ENCODE measurements at regions not wholly inside any gene's neighbourhood (a gene's known extent, or its start where the extent isn't known, plus 50 kb on each side); places are given as distances from the start of the nearest gene placed in this dataset.

DNA sequence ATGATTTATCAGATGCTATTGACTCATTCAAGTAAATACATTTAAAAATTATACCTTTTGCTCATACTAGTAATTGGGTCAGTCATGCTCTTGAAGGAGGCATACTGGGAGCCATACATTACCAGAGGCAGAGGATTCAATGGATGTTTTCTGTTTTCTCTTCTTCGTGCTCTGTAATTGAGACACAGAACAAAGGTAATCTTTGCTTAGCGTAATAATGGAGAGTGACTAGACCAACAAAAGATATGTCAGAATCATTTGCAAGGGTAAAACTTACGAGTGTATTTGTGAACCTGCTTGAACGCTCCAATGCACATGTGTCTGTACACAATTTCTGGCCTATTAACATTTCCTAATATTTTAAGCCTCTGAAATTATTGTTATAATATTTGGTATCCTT lies 296.4 kb downstream of the FOXG1 start (continued):
- TF ChIP-seq ZNF512 (tag; IDR thresholded peaks at IDR 0.05) = no peak
- TF ChIP-seq, protein P1, sequence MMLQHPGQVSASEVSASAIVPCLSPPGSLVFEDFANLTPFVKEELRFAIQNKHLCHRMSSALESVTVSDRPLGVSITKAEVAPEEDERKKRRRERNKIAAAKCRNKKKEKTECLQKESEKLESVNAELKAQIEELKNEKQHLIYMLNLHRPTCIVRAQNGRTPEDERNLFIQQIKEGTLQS (IDR thresholded peaks at IDR 0.05) = no peak
- TF ChIP-seq, protein P1 (CRISPR knock-in tag; conservative IDR thresholded peaks at IDR 0.05) = no peak

DNA sequence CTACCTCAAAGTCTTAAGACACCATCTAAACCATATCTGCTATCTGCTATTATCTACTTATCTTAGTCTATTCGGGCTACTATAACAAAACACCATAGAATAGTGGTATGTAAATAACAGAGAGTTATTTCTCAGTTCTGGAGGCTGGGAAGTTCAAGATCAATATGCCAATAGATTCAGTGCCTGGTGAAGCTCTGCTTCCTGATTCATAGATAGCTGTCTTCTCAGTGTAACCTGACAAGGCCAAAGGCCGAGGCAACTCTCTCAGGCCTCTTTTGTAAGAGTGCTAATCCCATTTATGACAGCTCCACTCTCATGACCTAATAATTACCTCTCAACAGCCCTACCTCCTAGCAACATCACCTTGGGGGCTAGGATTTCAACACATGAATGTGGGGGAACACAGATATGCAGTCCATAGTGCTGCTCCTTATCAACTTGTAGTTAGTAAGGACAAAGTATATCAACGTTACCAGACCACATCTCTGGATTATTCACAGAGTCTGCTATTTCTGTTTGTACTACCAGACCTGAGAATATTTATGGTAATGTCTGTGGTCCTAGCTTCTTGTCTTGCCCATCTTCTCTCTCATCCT lies 297.8 kb downstream of the FOXG1 start:
- POLR2A ChIA-PET = interaction anchor here (1.0 kb wide), 1 partner anchor 11 kb away, joined by 4 read pairs; no protein-coding TSS in a partner anchor

More for the DNA sequence above, 297.8 kb downstream of the FOXG1 start:
- Histone ChIP-seq H2AFZ (ENCODE audit: low read depth, low read length) (no peak overlapping the region), H3K27ac (ENCODE audit: extremely low read depth, low read depth, low read length) (no peak overlapping the region), H3K4me1 (replicated peaks in 1 of 2; ENCODE audit: control insufficient read depth in 2 of 2, insufficient read depth in 2 of 2, low read length in 2 of 2) (no peaks in the 10 kb centered on the region), H3K36me3 (ENCODE audit: control insufficient read depth, insufficient read depth, low read length) (no peaks in the 10 kb centered on the region), H3K27me3 (ENCODE audit: control insufficient read depth in 2 of 2, insufficient read depth in 2 of 2, low read length in 2 of 2) (no peaks in the 10 kb centered on the region), H3K9me1 (ENCODE audit: control insufficient read depth, insufficient read depth, low read length) (no peaks in the 10 kb centered on the region), H3K4me3 (no peak overlapping the region), H3K4me2 (ENCODE audit: insufficient read depth, low read length) (no peak overlapping the region), H3K9me3 (replicated peaks; ENCODE audit: control insufficient read depth, insufficient read depth, low read depth, low read length) (no peaks in the 10 kb centered on the region), H3K79me2 (ENCODE audit: control insufficient read depth, insufficient read depth, low read length) (no peaks in the 10 kb centered on the region), H3K9ac (ENCODE audit: insufficient read depth in 1 of 2, low read depth in 2 of 2, low read length in 2 of 2) (no peak overlapping the region), H4K20me1 (replicated peaks; ENCODE audit: control insufficient read depth, insufficient read depth, low read length) (no peaks in the 10 kb centered on the region)
- in situ Hi-C loops (cut with MboI) (no loop called here), intact Hi-C loops (cut with micrococcal nuclease) (no loop called here)
- FAIRE-seq (no peak), ATAC-seq (no peak), DNase-seq (ENCODE audit: extremely low read depth in 1 of 4, low spot score in 3 of 4) (no peak)
- CTCF ChIA-PET (ENCODE audit: low intra/inter-chr PET ratio) = no interaction called here
- TF ChIP-seq HNRNPLL (IDR thresholded peaks at IDR 0.05; ENCODE audit: low read depth, low read length, poor library complexity, severe bottlenecking) = no peak
- no peak for TF ChIP-seq BRD9 (IDR thresholded peaks at IDR 0.05; ENCODE audit: low read depth, partially characterized antibody)
- 41% methylated on average over 3 of the region's 3 CpGs for WGBS (ENCODE audit: insufficient coverage, low coverage, missing lambda C conversion rate)
- BruUV-seq (replicated peaks) = no TSS peak
